Uterus (tissue), 2 donors: ENCODE measurements at regions not wholly inside any gene's neighbourhood (a gene's known extent, or its start where the extent isn't known, plus 50 kb on each side); places are given as distances from the start of the nearest gene placed in this dataset.

Experiments used
- CTCF ChIP-seq, 4 experiments: fragments of 200-600 bp in 2 of 4; fragments of 450-650 bp in 2 of 4; sonication (generic) in 2 of 4; IDR thresholded peaks; one replicate each; pipeline ENCODE4 v1.5.1; 2016 to 2019; ENCODE audit warnings: antibody characterized with exemption in 4 of 4, mild to moderate bottlenecking in 2 of 4, moderate library complexity in 1 of 4
- POLR2A ChIP-seq, 2 donors: fragments of 450-650 bp; IDR thresholded peaks; one replicate each; pipeline ENCODE4 v1.6.1; 2016; ENCODE audit warnings: antibody characterized with exemption in 2 of 2, mild to moderate bottlenecking in 1 of 2, moderate library complexity in 1 of 2

- no peak for TF ChIP-seq CTCF (IDR thresholded peaks at IDR 0.05)
- TF ChIP-seq POLR2A (IDR thresholded peaks at IDR 0.05) = no peak
Observed at GRCh38 chr1:67923074-67923473, 89.8 kb upstream of the GNG12 start.
